NCI-H2107 treated with DMSO at 0.1 percent for 48 hours (cell line): ENCODE measurements at regions not wholly inside any gene's neighbourhood (a gene's known extent, or its start where the extent isn't known, plus 50 kb on each side); places are given as distances from the start of the nearest gene placed in this dataset.
"Not testable (repeated sequence)": the region's sequence is repeated elsewhere in the genome, so short reads cannot be mapped to it uniquely, and the experiment has no call there.

ENCODE experiments used
- DNase-seq: peaks from one replicate; lab custom pipeline; 2025; ENCODE audit not compliant: unreplicated experiment; lab: John Stamatoyannopoulos, UW

- no peak for DNase-seq
These were observed 184.3 kb downstream of the EDN1 start for GRCh38 chr6:12474167-12475140.

GRCh38 chr6:12476484-12476883, 186.3 kb downstream of the EDN1 start:
- no peak for DNase-seq

GRCh38 chr6:12477616-12478015, 187.5 kb downstream of the EDN1 start:
- DNase-seq, result no peak

- no peak for DNase-seq
These were observed 188.8 kb downstream of the EDN1 start for GRCh38 chr6:12478921-12479320.

- no peak for DNase-seq
These were observed 189.3 kb downstream of the EDN1 start for GRCh38 chr6:12479451-12479850.

- DNase-seq, result no peak
These were observed 189.7 kb downstream of the EDN1 start for GRCh38 chr6:12479881-12480280.

- DNase-seq, result no peak
These were observed 190.2 kb downstream of the EDN1 start for GRCh38 chr6:12480379-12480778.

- no peak for DNase-seq
These were observed 191.1 kb downstream of the EDN1 start for GRCh38 chr6:12481292-12481691.

DNA sequence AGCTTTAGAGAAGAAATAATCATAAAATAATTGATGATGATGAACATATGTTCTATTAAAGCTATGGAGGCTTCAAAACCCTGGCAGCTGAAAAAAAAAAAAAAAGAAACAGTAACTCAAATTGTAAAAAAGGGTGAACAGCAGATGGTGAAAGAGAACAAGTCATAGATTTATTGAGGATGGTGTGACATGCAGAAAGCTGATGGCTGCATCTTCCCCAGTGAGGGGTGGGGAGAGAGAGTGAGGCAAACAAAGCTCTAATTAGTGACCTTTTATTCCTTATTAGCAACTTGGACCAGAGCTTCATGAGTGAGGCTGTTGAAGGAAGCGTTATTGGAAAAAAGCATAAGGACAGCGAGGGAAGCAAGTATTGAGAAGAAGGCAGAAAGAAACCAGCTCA, 191.7 kb downstream of the EDN1 start:
- DNase-seq, result no peak

- no peak for DNase-seq
These were observed 192.5 kb downstream of the EDN1 start for GRCh38 chr6:12482386-12483375.

DNA sequence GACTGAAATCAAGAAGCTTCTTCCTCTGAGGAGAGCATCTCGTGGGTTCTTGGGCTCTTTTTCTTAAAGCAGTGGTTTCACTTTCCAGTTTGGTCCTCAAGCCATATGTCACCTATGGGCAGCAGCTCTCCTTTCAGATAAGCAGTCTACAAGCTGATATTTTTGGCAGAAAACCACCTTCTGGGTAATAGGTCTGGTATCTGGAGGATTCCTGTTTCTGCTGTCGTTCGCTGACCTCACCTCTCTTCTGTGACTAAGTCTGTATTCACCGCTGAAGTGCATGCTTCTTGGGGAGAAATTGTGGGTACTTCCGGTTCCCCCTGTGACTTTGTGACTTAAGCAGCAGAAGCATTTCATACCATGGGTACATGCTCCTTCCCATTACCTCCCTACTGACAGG, 193.6 kb downstream of the EDN1 start:
- DNase-seq, result no peak

DNA sequence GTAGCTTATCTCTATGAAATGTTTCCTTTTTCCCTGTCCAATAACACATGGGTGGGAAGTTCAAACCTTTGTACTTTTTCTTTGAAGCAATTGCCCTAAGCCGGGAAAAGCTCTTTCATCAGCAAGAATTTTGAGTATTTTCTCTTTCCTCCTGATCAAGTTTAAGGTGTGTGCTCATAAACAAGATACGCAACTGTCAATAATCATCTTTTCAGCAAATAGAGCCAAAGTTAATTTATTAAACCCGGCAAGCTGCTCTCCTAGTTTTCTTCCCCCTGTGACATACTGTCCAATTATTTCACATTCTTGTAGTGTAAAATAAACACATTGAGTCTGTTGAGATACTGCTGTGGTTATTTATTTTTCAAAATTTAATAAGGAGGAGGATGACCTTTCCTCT, 194.4 kb downstream of the EDN1 start:
- no peak for DNase-seq

GRCh38 chr6:12485226-12485764, 195.1 kb downstream of the EDN1 start:
- DNase-seq, result no peak

DNA sequence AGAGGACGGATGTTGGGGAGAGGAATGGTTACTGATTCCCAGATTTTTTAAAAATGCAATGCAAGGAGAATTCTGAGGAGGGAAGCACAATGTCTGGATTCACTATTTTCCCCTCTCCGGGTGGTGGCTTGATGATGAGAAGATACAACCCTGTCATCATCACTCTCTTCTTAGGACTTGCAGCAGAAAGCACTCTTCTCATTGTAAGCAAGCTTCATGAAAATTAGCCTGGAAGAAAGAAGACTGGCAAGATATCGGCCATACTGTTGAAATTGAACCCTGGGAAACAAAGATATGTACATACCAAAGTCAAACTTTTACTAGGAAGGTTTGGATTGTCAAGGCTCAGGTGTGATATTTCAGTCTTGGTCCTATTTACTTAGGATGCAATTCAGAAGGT, 195.7 kb downstream of the EDN1 start:
- DNase-seq, result no peak

DNA sequence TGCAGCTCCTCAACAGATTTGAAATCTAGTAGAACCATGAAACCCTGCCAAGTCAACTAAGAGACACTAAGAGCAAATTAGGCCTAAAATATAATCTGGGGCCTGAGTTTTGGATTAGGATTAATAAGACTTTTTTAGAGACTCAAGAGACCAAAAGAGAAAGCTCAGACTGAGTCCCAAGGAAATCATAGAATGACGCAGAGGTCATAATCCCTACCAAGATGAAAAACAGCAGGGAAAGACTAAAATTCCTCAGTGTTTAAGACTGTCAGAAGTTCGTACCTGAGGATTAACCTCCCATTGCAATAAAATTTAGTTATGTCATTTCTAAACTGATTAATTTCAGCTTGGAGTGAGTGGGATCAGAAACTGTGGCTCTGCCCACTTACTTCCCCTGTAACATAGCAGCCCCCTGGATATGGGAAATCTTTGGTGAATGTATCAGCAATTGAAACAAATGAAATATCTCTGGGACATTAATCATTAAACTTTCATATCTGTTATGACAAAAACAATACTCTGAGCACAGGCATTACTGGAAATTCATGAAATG, 200.3 kb downstream of the EDN1 start:
- DNase-seq, result no peak

- DNase-seq, result no peak
These were observed 200.9 kb downstream of the EDN1 start for GRCh38 chr6:12490904-12491571.

DNA sequence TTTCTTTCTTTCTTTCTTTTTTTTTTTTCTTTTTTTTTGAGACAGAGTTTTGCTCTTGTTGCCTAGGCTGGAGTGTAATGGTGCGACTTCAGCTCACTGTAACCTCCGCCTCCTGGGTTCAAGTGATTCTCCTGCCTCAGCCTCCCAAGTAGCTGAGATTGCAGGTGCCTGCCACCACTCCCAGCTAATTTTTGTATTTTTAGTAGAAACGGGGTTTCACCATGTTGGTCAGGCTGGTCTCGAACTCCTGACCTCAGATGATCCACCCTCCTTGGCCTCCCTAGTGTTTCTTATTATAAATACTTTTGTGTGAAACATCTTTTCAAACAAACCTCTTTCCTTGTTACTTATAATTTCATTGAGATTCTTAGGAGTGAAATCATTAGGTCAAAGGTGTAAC, 202.8 kb downstream of the EDN1 start:
- DNase-seq, result not testable (repeated sequence)

GRCh38 chr6:12493446-12493845, 203.3 kb downstream of the EDN1 start:
- DNase-seq, result no peak

DNA sequence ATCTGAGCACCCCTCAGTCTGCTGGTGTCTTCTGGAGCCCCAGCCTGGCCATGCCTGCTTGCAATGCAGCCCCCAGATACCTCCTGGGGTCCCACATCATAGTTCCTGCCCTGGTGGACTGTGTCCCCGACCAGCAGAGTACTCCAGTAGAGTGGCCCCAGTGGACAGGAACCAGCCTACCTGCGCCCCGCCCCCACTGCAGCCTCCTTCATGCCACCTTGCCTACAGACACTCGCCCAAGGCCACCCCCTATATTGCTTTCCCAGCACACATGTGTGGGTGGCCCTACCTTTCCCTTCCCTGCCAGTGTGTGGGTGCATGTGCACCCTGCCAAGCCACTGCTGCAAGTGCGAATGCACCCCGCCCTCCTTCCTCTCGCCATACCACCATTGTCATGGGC, 204.0 kb downstream of the EDN1 start:
- DNase-seq, result no peak

GRCh38 chr6:12501990-12502389, 211.8 kb downstream of the EDN1 start:
- DNase-seq, result no peak
